HG02588 (cell line): ENCODE measurements at regions not wholly inside any gene's neighbourhood (a gene's known extent, or its start where the extent isn't known, plus 50 kb on each side); places are given as distances from the start of the nearest gene placed in this dataset.

ENCODE experiments used
- ATAC-seq: cut with Tn5 transposase; IDR thresholded peaks from one replicate; pipeline ENCODE4 v1.9.1; 2021; ENCODE audit warnings: mild to moderate bottlenecking, moderate library complexity; ENCODE audit not compliant: unreplicated experiment

GRCh38 chr13:47087841-47088240, 191.0 kb upstream of the HTR2A start:
- ATAC-seq = no peak

- no peak for ATAC-seq
These were observed 190.4 kb upstream of the HTR2A start for GRCh38 chr13:47087241-47087640.

GRCh38 chr13:47085346-47085745, 188.5 kb upstream of the HTR2A start:
- ATAC-seq = no peak

DNA sequence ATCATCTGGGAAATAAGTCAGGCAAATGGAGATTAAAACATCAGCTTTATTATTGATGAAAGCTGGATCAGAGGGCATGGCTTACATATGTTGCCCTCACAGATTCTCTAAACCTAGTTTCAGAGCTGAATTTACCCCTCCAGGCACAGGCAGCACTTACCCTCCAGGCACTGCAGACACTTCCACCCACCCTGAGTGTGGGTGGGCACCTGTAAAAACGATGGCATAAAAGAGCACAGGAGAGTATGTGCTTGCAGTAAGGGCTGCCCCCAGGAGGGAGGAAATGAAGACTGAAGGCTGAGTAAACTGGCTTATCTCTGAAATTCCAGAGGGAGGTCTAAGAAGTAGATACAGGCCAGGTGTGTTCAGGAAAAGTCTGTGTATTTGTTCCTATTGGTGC, 185.0 kb upstream of the HTR2A start:
- no peak for ATAC-seq

DNA sequence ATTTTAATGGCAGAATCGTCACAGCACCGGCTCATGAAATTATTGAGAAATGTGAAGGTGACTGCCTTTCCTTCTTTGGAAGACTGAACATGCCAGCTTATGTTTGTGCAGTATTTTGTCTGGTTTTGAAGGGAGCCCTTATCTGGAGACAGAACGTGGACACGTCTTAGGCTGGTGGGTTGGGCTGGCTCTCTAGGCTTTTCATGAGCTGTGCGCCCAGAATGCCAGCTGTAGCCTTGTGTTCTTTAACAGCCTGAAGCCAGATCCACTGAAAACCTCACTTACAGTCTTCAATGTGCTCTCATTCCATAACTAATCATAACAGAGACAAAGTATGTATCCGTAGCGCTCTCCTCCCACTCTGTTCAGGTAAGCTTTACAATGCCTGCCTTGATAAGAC, 184.4 kb upstream of the HTR2A start:
- ATAC-seq = no peak

DNA sequence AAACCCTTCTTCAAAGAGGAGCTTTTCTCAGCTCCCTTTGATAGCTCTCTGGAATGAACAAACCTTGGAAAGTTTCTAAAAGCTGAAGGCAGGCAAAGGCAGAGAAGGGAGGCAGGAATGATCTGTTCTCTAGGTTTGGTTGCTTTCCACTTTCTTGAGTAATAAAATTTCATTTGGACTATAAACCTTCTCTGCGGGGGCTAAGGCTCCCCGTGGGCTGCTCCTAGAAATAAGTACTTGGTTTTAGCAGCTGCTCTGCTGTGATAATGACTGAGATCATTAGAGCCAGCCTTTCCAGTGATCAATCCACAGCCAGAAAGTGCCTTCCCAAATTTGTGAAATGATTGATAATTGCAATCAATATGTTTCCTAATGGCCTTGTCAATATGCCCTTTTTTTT, 183.8 kb upstream of the HTR2A start:
- no peak for ATAC-seq

GRCh38 chr13:47076500-47076899, 179.6 kb upstream of the HTR2A start:
- ATAC-seq = no peak

DNA sequence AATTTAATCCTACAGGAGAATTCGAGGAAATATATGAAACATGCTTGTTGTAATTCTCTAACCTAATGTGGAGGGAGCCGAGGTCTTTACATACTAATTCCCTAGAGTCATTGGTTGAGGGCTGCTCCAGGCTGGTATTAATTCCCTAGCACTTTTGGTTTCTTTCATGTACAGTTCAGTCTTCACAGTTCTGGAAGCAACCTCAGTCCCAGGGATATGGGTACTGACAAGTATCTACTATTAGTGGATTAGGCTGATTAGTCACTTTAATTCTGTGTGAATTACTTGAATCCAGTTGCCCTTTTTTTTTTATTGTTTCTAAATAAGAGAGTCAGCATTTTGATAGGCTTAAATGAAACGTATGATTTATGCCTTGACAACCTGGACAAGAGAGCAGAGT, 172.3 kb upstream of the HTR2A start:
- no peak for ATAC-seq

- no peak for ATAC-seq
These were observed 170.5 kb upstream of the HTR2A start for GRCh38 chr13:47067306-47067705.

GRCh38 chr13:47066226-47066625, 169.4 kb upstream of the HTR2A start:
- no peak for ATAC-seq

GRCh38 chr13:47064381-47064780, 167.5 kb upstream of the HTR2A start:
- ATAC-seq = no peak

- no peak for ATAC-seq
These were observed 152.6 kb upstream of the HTR2A start for GRCh38 chr13:47049276-47049989.

- no peak for ATAC-seq
These were observed 149.9 kb upstream of the HTR2A start for GRCh38 chr13:47046706-47047105.

DNA sequence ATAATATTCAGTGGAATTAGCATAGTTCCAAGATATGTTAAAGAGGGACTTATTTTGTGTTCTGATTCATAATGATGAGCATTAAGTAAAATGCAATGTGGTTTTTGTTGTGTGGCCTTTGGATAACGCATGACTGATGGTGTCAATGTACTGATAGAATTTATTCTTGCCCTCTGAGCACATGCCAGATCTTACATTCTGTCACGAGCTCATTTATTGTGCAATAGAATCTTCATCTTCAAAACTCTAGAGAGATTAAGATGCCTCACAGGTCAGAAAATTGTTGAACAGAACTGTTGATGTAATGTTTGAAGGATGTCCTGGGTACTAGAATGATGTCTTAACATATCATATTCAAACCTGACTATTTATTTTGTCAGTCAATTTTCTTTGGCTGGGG, 148.0 kb upstream of the HTR2A start:
- ATAC-seq = no peak

DNA sequence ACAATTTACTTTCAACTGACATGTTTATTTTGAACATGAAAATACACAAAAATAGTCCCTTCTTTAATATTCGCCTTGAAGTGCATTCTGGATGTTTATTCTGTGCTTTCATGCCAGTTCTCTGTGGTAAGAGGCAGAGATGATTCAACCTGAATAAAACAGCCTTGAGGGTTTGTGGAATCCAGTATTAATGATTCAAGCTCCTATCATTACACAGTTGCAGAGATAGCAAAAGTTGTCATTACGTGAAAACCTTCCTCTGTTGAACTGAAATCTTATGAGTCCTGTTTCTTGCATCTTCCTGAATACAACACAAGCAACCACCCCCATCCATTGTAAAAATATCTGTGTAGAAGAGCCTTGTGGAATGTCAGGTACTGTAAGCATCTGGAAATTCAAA, 142.3 kb upstream of the HTR2A start:
- ATAC-seq = no peak

- ATAC-seq = no peak
These were observed 141.3 kb upstream of the HTR2A start for GRCh38 chr13:47038188-47038587.

DNA sequence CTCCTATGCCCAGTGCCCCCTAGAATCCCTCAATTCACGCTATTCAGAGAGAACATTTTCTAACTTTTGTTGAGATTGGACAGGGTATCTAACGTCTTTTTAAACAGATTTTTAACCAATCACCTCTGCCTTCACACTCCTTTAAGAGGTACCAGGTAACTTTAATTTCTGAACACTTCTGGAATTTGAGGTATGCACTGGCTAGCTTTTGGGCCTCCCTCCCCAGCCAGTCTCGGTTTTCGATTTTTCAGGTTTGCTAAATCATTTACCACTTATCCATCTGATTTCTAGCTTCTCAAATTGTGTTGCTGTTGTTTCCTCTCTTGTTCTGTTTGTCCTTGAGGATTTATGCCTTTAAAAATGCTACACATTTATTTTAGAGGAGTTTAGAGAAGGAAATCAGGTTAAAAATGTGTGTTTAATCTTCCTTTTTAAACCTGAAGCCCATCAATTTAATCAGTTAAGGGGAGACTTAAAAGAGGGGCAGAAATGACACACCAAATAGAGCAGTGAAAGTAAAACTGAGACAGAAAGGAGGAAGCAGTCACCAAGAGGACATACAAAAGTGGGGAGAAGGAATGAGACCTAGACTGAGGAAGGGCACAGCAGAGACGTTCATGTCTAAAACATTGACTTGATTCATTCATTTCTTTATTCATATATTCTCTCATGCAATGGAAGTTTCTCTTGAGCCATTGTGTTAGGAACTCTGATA, 139.6 kb upstream of the HTR2A start:
- ATAC-seq = peak; percentile 99

GRCh38 chr13:47033216-47033615, 136.4 kb upstream of the HTR2A start:
- ATAC-seq = no peak

GRCh38 chr13:47027780-47028437, 131.1 kb upstream of the HTR2A start:
- ATAC-seq = no peak

- ATAC-seq = no peak
These were observed 129.1 kb upstream of the HTR2A start for GRCh38 chr13:47025791-47026447.

GRCh38 chr13:47019977-47020376, 123.1 kb upstream of the HTR2A start:
- ATAC-seq = no peak

- no peak for ATAC-seq
These were observed 120.6 kb upstream of the HTR2A start for GRCh38 chr13:47017476-47017875.
